H1 (cell line): ENCODE measurements at regions not wholly inside any gene's neighbourhood (a gene's known extent, or its start where the extent isn't known, plus 50 kb on each side); places are given as distances from the start of the nearest gene placed in this dataset.
"Not testable (repeated sequence)": the region's sequence is repeated elsewhere in the genome, so short reads cannot be mapped to it uniquely, and the experiment has no call there.

Source experiments
- CTCF ChIA-PET: fragments of 300-600 bp; sonication (Branson Sonifier 250); formaldehyde crosslinking; loops from one replicate; lab custom pipeline; 2021; ENCODE audit not compliant: partially characterized antibody; lab: Charles Lee
- POLR2A ChIA-PET: fragments of 300-600 bp; sonication (Branson Sonifier 250); formaldehyde crosslinking; loops from one replicate; lab custom pipeline; 2021; ENCODE audit warnings: inconsistent platforms; ENCODE audit not compliant: partially characterized antibody; lab: Charles Lee
- DNase-seq, 2 experiments: peaks; one replicate each; pipeline versions ENCODE4 v3.0.0 to v3.0.0-alpha.2; 2010 to 2022; ENCODE audit warnings: low spot score in 2 of 2, low read depth in 1 of 2, mixed read lengths in 1 of 2
- FAIRE-seq: peaks from 2 replicates; lab custom pipeline; 2011; peaks lifted over from hg19 to GRCh38; lab: Jason Lieb, UNC
- H2AFZ ChIP-seq: 2 replicates; pipeline ENCODE4 v1.8.1; 2012; ENCODE audit warnings: low read length, inconsistent platforms
- H2AK5ac ChIP-seq: 2 replicates; pipeline ENCODE4 v1.6.1; 2013; ENCODE audit warnings: low read depth, low read length
- H2BK120ac ChIP-seq: replicated peaks from 2 replicates; pipeline ENCODE3; 2013; ENCODE audit warnings: low read depth, low read length, inconsistent platforms
- H2BK12ac ChIP-seq: 2 replicates; pipeline ENCODE4 v1.6.1; 2013; ENCODE audit warnings: low read depth, low read length
- H2BK15ac ChIP-seq: 2 replicates; pipeline ENCODE4 v1.6.1; 2013; ENCODE audit warnings: low read length
- H2BK20ac ChIP-seq: 2 replicates; pipeline ENCODE4 v1.6.1; 2013; ENCODE audit warnings: low read length
- H2BK5ac ChIP-seq: 2 replicates; pipeline ENCODE4 v1.6.1; 2013; ENCODE audit warnings: low read depth, low read length
- H3K14ac ChIP-seq: 2 replicates; pipeline ENCODE4 v1.6.1; 2013; ENCODE audit warnings: inconsistent platforms; ENCODE audit not compliant: insufficient read length
- H3K18ac ChIP-seq: 2 replicates; pipeline ENCODE4 v1.6.1; 2013; ENCODE audit warnings: low read length; ENCODE audit errors: extremely low read depth
- H3K23ac ChIP-seq: 2 replicates; pipeline ENCODE4 v1.6.1; 2013; ENCODE audit warnings: inconsistent platforms; ENCODE audit not compliant: insufficient read length
- H3K23me2 ChIP-seq: 2 replicates; pipeline ENCODE4 v1.6.1; 2013; ENCODE audit warnings: low read depth, low read length
- H3K27ac ChIP-seq: 2 replicates; pipeline ENCODE4 v1.6.1; 2011; ENCODE audit warnings: low read depth, low read length, inconsistent platforms
- H3K27me3 ChIP-seq, 4 experiments: replicated peaks in 1 of 4; 1 replicate in 1 of 4; 2 replicates in 3 of 4; pipeline versions ENCODE4 v1.6.1 to v1.8.1; 2011 to 2013; ENCODE audit warnings: low read length in 3 of 4, mild to moderate bottlenecking in 3 of 4, inconsistent platforms in 2 of 4, mixed read lengths in 2 of 4, moderate library complexity in 1 of 4; ENCODE audit not compliant: control insufficient read depth in 3 of 4, insufficient read depth in 3 of 4; ENCODE audit errors: extremely low read depth in 1 of 4
- H3K36me3 ChIP-seq, 4 experiments: 2 replicates each; pipeline versions ENCODE4 v1.6.1 to v1.8.1; 2011 to 2013; ENCODE audit warnings: mild to moderate bottlenecking in 4 of 4, low read length in 3 of 4, moderate library complexity in 2 of 4, control low read depth in 1 of 4, inconsistent platforms in 1 of 4; ENCODE audit not compliant: insufficient read depth in 4 of 4, control insufficient read depth in 2 of 4
- H3K4ac ChIP-seq: replicated peaks from 2 replicates; pipeline ENCODE3; 2013; ENCODE audit warnings: low read length, low read depth, mixed read lengths, inconsistent platforms; ENCODE audit not compliant: insufficient read length
- H3K4me1 ChIP-seq, 4 experiments: replicated peaks in 1 of 4; 1 replicate in 1 of 4; 2 replicates in 3 of 4; pipeline versions ENCODE4 v1.6.1 to v1.8.1; 2011 to 2013; ENCODE audit warnings: low read length in 3 of 4, inconsistent platforms in 2 of 4, mixed read lengths in 1 of 4; ENCODE audit not compliant: insufficient read depth in 4 of 4, control insufficient read depth in 3 of 4
- H3K4me2 ChIP-seq, 2 experiments: 2 replicates each; pipeline versions ENCODE4 v1.6.1 to v1.8.1; 2011 to 2013; ENCODE audit warnings: low read depth in 2 of 2, low read length in 2 of 2, control low read depth in 1 of 2, inconsistent platforms in 1 of 2, mild to moderate bottlenecking in 1 of 2; ENCODE audit not compliant: insufficient read depth in 1 of 2
- H3K4me3 ChIP-seq, 4 experiments: fragments of 200-600, 300-600 bp in 1 of 4; sonication (generic), shearing (Covaris generic), sonication (Bioruptor Twin) in 1 of 4; 2 replicates each; pipeline versions ENCODE4 v1.5.1 to v1.8.1; 2011 to 2016; ENCODE audit warnings: low read length in 4 of 4, low read depth in 3 of 4, control low read depth in 2 of 4, inconsistent platforms in 2 of 4, mild to moderate bottlenecking in 2 of 4, mixed read lengths in 1 of 4, moderate library complexity in 1 of 4; ENCODE audit not compliant: insufficient read depth in 2 of 4; ENCODE audit errors: extremely low read depth in 1 of 4
- H3K56ac ChIP-seq: replicated peaks from 2 replicates; pipeline ENCODE3; 2013; ENCODE audit warnings: low read depth, mild to moderate bottlenecking, mixed read lengths, low read length, inconsistent platforms; ENCODE audit not compliant: insufficient read length
- H3K79me1 ChIP-seq: 2 replicates; pipeline ENCODE4 v1.6.1; 2013; ENCODE audit warnings: low read depth, low read length, control low read depth
- H3K79me2 ChIP-seq, 2 experiments: 2 replicates each; pipeline versions ENCODE4 v1.6.1 to v1.8.1; 2012 to 2013; ENCODE audit warnings: low read length in 2 of 2, mild to moderate bottlenecking in 2 of 2, inconsistent platforms in 1 of 2; ENCODE audit not compliant: insufficient read depth in 2 of 2, control insufficient read depth in 1 of 2
- H3K9ac ChIP-seq, 4 experiments: replicated peaks in 1 of 4; 1 replicate in 1 of 4; 2 replicates in 3 of 4; pipeline versions ENCODE4 v1.6.1 to v1.8.1; 2011 to 2013; ENCODE audit warnings: low read depth in 3 of 4, low read length in 3 of 4, control low read depth in 2 of 4, mild to moderate bottlenecking in 2 of 4, moderate library complexity in 2 of 4, inconsistent platforms in 1 of 4; ENCODE audit errors: extremely low read depth in 1 of 4
- H3K9me3 ChIP-seq, 2 experiments: 2 replicates each; pipeline versions ENCODE4 v1.6.1 to v1.8.1; 2012 to 2013; ENCODE audit warnings: mild to moderate bottlenecking in 2 of 2, moderate library complexity in 2 of 2, control low read depth in 1 of 2, inconsistent platforms in 1 of 2, low read depth in 1 of 2, low read length in 1 of 2, mixed read lengths in 1 of 2; ENCODE audit not compliant: insufficient read depth in 2 of 2
- H4K20me1 ChIP-seq, 2 experiments: replicated peaks in 1 of 2; 2 replicates each; pipeline versions ENCODE3 to v1.8.1; 2011 to 2013; ENCODE audit warnings: inconsistent platforms in 2 of 2, low read length in 2 of 2, mild to moderate bottlenecking in 1 of 2; ENCODE audit not compliant: insufficient read depth in 2 of 2, control insufficient read depth in 1 of 2
- H4K5ac ChIP-seq: 2 replicates; pipeline ENCODE4 v1.6.1; 2013; ENCODE audit warnings: low read length, low read depth, mixed read lengths, inconsistent platforms; ENCODE audit not compliant: insufficient read length
- H4K8ac ChIP-seq: 2 replicates; pipeline ENCODE4 v1.8.0; 2013; ENCODE audit warnings: mild to moderate bottlenecking, moderate library complexity, low read length, inconsistent platforms; ENCODE audit not compliant: insufficient read depth; ENCODE audit errors: extremely low read depth
- H4K91ac ChIP-seq: replicated peaks from 2 replicates; pipeline ENCODE3; 2013; ENCODE audit warnings: low read length, mixed read lengths, inconsistent platforms; ENCODE audit not compliant: insufficient read length
- WGBS, 2 experiments: shearing (Covaris generic) in 1 of 2; methylation state at CpG; one replicate each; pipeline versions ENCODE4 v1.1.6 to v1.1.7; 2013 to 2015; ENCODE audit warnings: low lambda C conversion rate in 2 of 2, mixed read lengths in 2 of 2, inconsistent platforms in 1 of 2, low coverage in 1 of 2, missing lambda C conversion rate in 1 of 2; ENCODE audit not compliant: insufficient replicate concordance in 2 of 2, insufficient coverage in 1 of 2, insufficient read length in 1 of 2; ENCODE audit errors: extremely low coverage in 1 of 2, missing lambda C conversion rate in 1 of 2; 5-methylcytosine and 5-hydroxymethylcytosine counted together

DNA sequence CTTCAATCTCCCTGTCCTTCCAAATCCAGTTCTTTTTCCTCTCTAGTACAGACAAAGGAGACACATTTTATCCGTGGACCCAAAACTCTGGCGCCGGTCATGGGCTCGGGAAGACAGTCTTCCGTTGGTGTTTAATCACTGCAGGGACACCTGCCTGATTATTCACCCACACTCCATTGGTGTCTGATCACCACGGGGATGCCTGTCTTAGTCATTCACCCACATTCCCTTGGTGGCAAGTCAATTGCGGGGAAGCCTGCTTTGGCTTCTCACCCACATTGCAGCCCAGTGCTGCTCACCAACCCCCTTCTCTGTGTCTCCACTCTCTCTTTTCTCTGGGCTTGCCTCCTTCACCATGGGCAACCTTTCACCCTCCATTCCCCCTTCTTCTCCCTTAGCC lies 266.7 kb upstream of the REG3G start:
- H3K9me3 ChIP-seq, DNase-seq, H4K8ac ChIP-seq, H3K23ac ChIP-seq, H4K91ac ChIP-seq, FAIRE-seq, H3K14ac ChIP-seq, POLR2A ChIA-PET, H2BK12ac ChIP-seq, H3K27me3 ChIP-seq, H2BK20ac ChIP-seq, H4K20me1 ChIP-seq, H3K36me3 ChIP-seq, H4K5ac ChIP-seq, H3K9ac ChIP-seq, H2AFZ ChIP-seq, H3K27ac ChIP-seq, H3K4me2 ChIP-seq, H3K4ac ChIP-seq, H2BK5ac ChIP-seq, H3K4me3 ChIP-seq, H3K4me1 ChIP-seq, H2BK120ac ChIP-seq, H3K79me2 ChIP-seq, CTCF ChIA-PET, H3K79me1 ChIP-seq, H3K18ac ChIP-seq, H3K23me2 ChIP-seq, H2AK5ac ChIP-seq, H2BK15ac ChIP-seq, H3K56ac ChIP-seq: not testable (repeated sequence)
- WGBS, 2 experiments, result 86% methylated on average over 7 of the region's 7 CpGs; no CpG with 5 or more reads in 1 of the 2 experiments
